Breast epithelium (tissue), 3 donors: ENCODE measurements at regions not wholly inside any gene's neighbourhood (a gene's known extent, or its start where the extent isn't known, plus 50 kb on each side); places are given as distances from the start of the nearest gene placed in this dataset.

Experiments used
- CTCF ChIP-seq, 3 donors: fragments of 450-650 bp; IDR thresholded peaks; one replicate each; pipeline ENCODE4 v1.5.1; 2016 to 2017; ENCODE audit warnings: antibody characterized with exemption in 3 of 3, mild to moderate bottlenecking in 3 of 3, moderate library complexity in 3 of 3
- POLR2AphosphoS5 ChIP-seq, 3 donors: sonication (generic); formaldehyde crosslinking; IDR thresholded peaks; one replicate each; pipeline ENCODE4 v1.6.1; 2017; ENCODE audit warnings: antibody characterized with exemption in 3 of 3

GRCh38 chr16:74045513-74045912 is 251.1 kb upstream of the PSMD7 start:
- no peak for TF ChIP-seq CTCF (IDR thresholded peaks at IDR 0.05)
- TF ChIP-seq POLR2AphosphoS5 (IDR thresholded peaks at IDR 0.05) = no peak
